ENCODE measurements at regions not wholly inside any gene's neighbourhood (a gene's known extent, or its start where the extent isn't known, plus 50 kb on each side); places are given as distances from the start of the nearest gene placed in this dataset.

DNA sequence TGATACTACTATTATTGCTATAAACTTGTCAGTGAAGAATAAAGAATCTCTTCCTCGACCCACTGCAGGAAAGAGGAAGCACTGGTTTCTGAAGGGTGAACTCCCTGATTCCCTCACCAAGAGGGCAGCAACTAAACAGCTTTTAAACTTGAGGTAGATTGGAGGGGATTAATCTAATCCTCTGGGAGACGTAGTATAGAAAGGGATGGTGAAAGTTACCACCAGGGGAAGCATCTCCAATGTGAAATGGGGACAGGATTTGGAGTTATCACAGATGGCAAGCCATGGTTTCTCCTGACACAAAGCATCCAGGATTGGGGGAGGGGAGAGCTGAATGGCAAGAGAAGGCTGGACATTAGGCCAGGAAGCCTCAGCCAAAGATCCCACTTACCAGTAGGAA, 62.7 kb upstream of the PTPN13 start (continued):
- TF ChIP-seq, protein P1, sequence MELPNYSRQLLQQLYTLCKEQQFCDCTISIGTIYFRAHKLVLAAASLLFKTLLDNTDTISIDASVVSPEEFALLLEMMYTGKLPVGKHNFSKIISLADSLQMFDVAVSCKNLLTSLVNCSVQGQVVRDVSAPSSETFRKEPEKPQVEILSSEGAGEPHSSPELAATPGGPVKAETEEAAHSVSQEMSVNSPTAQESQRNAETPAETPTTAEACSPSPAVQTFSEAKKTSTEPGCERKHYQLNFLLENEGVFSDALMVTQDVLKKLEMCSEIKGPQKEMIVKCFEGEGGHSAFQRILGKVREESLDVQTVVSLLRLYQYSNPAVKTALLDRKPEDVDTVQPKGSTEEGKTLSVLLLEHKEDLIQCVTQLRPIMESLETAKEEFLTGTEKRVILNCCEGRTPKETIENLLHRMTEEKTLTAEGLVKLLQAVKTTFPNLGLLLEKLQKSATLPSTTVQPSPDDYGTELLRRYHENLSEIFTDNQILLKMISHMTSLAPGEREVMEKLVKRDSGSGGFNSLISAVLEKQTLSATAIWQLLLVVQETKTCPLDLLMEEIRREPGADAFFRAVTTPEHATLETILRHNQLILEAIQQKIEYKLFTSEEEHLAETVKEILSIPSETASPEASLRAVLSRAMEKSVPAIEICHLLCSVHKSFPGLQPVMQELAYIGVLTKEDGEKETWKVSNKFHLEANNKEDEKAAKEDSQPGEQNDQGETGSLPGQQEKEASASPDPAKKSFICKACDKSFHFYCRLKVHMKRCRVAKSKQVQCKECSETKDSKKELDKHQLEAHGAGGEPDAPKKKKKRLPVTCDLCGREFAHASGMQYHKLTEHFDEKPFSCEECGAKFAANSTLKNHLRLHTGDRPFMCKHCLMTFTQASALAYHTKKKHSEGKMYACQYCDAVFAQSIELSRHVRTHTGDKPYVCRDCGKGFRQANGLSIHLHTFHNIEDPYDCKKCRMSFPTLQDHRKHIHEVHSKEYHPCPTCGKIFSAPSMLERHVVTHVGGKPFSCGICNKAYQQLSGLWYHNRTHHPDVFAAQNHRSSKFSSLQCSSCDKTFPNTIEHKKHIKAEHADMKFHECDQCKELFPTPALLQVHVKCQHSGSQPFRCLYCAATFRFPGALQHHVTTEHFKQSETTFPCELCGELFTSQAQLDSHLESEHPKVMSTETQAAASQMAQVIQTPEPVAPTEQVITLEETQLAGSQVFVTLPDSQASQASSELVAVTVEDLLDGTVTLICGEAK (IDR thresholded peaks at IDR 0.05) = no peak
- TF ChIP-seq, protein P1 (CRISPR knock-in tag; IDR thresholded peaks at IDR 0.05) = no peak
- no peak for TF ChIP-seq PYGO2 (tag; IDR thresholded peaks at IDR 0.05)
- TF ChIP-seq, protein P2, sequence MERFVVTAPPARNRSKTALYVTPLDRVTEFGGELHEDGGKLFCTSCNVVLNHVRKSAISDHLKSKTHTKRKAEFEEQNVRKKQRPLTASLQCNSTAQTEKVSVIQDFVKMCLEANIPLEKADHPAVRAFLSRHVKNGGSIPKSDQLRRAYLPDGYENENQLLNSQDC (CRISPR knock-in tag; IDR thresholded peaks at IDR 0.05) = no peak
- no peak for TF ChIP-seq XRCC3 (IDR thresholded peaks at IDR 0.05)
- no peak for TF ChIP-seq RBFOX2 (IDR thresholded peaks at IDR 0.05; ENCODE audit: low read depth, low read length)
- TF ChIP-seq, protein P3, sequence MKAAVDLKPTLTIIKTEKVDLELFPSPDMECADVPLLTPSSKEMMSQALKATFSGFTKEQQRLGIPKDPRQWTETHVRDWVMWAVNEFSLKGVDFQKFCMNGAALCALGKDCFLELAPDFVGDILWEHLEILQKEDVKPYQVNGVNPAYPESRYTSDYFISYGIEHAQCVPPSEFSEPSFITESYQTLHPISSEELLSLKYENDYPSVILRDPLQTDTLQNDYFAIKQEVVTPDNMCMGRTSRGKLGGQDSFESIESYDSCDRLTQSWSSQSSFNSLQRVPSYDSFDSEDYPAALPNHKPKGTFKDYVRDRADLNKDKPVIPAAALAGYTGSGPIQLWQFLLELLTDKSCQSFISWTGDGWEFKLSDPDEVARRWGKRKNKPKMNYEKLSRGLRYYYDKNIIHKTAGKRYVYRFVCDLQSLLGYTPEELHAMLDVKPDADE (conservative IDR thresholded peaks at IDR 0.05; ENCODE audit: control insufficient read depth, low read depth, low read length) = no peak
- TF ChIP-seq, protein P4, sequence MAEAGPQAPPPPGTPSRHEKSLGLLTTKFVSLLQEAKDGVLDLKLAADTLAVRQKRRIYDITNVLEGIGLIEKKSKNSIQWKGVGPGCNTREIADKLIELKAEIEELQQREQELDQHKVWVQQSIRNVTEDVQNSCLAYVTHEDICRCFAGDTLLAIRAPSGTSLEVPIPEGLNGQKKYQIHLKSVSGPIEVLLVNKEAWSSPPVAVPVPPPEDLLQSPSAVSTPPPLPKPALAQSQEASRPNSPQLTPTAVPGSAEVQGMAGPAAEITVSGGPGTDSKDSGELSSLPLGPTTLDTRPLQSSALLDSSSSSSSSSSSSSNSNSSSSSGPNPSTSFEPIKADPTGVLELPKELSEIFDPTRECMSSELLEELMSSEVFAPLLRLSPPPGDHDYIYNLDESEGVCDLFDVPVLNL (CRISPR knock-in tag; IDR thresholded peaks at IDR 0.05; ENCODE audit: low read depth) = no peak
- TF ChIP-seq ZNF175 (CRISPR knock-in tag; IDR thresholded peaks at IDR 0.05; ENCODE audit: low read depth) = no peak
- TF ChIP-seq CBX2 (IDR thresholded peaks at IDR 0.05; ENCODE audit: insufficient read depth, low read length, poor library complexity, severe bottlenecking) = no peak

All from K562 (cell line).